ENCODE measurements at regions not wholly inside any gene's neighbourhood (a gene's known extent, or its start where the extent isn't known, plus 50 kb on each side); places are given as distances from the start of the nearest gene placed in this dataset.
"Not testable (repeated sequence)": the region's sequence is repeated elsewhere in the genome, so short reads cannot be mapped to it uniquely, and the experiment has no call there.

DNA sequence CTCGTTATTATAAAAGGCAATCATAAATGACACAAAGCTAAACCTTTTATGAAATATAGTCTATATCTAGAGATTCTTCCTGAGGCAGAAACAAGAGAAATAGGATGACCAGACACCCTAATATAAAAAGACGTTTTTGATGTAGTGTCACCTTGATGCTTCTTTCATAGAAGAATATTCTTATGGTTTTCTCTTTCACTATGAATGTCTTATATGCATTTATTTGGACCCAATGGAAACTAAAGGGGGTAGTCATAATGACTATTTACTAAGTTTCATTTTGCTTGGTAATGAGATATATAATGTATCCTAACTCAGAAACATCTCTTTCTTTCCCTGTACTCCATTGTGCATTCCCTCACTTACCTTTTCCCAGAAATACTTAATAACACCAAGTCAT, 393.9 kb downstream of the RAP2B start:
- no peak for DNase-seq
- no peak overlapping the region for H3K27ac ChIP-seq (ENCODE audit: low read length)
- WGBS (ENCODE audit: insufficient coverage) = no CpG with 5 or more reads among the region's 2 CpGs
- H3K36me3 ChIP-seq (ENCODE audit: control insufficient read depth, insufficient read depth, low read length) = no peaks in the 10 kb centered on the region
- peaks cover 3% of the 10 kb centered on the region for H3K9me3 ChIP-seq (replicated peaks; ENCODE audit: control insufficient read depth, low read depth, low read length)
- H3K4me3 ChIP-seq (ENCODE audit: low read length) = no peak overlapping the region
- H3K4me1 ChIP-seq (ENCODE audit: control insufficient read depth, insufficient read depth, low read length) = no peaks in the 10 kb centered on the region
- H3K27me3 ChIP-seq (ENCODE audit: control insufficient read depth, insufficient read depth, low read length) = no peaks in the 10 kb centered on the region

- WGBS (ENCODE audit: insufficient coverage) = 43% methylated on average over 1 of the region's 1 CpG
- H3K4me3 ChIP-seq (ENCODE audit: low read length); H3K27me3 ChIP-seq (ENCODE audit: control insufficient read depth, insufficient read depth, low read length); H3K27ac ChIP-seq (ENCODE audit: low read length); H3K4me1 ChIP-seq (ENCODE audit: control insufficient read depth, insufficient read depth, low read length); H3K36me3 ChIP-seq (ENCODE audit: control insufficient read depth, insufficient read depth, low read length); DNase-seq: not testable (repeated sequence)
- H3K9me3 ChIP-seq (replicated peaks; ENCODE audit: control insufficient read depth, low read depth, low read length) = peaks cover 19% of the 10 kb centered on the region
Measured at GRCh38 chr3:153559366-153559765, 397.3 kb downstream of the RAP2B start.

GRCh38 chr3:153567011-153567410, 405.0 kb downstream of the RAP2B start:
- Histone ChIP-seq H3K27ac (ENCODE audit: low read length) (no peak overlapping the region), H3K4me1 (ENCODE audit: control insufficient read depth, insufficient read depth, low read length) (no peaks in the 10 kb centered on the region), H3K9me3 (replicated peaks; ENCODE audit: control insufficient read depth, low read depth, low read length) (peaks cover 19% of the 10 kb centered on the region), H3K36me3 (ENCODE audit: control insufficient read depth, insufficient read depth, low read length) (no peaks in the 10 kb centered on the region), H3K4me3 (ENCODE audit: low read length) (no peak overlapping the region), H3K27me3 (ENCODE audit: control insufficient read depth, insufficient read depth, low read length) (no peaks in the 10 kb centered on the region)
- DNase-seq = no peak
- no CpG with 5 or more reads among the region's 1 CpG for WGBS (ENCODE audit: insufficient coverage)

DNA sequence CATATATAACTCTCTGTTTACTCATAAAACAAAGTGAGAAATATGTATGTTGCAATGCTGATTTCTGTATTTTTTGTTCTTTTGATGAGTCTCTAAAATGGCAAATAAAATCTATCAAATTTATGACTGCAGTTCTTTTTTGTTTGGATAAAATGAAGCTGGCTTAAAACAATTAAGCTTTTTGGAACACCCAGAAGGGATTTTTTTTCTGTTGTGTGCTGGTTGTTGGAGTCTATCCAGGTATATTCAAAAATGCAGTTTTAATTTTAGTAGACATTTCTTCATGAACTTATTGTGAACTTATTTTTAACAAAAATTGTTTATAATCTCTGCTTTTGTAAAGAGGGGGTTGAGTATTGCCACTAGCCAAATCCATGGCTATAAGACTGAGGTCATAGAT, 405.5 kb downstream of the RAP2B start:
- Histone ChIP-seq H3K27ac (ENCODE audit: low read length) (no peak overlapping the region), H3K9me3 (replicated peaks; ENCODE audit: control insufficient read depth, low read depth, low read length) (peaks cover 16% of the 10 kb centered on the region), H3K36me3 (ENCODE audit: control insufficient read depth, insufficient read depth, low read length) (no peaks in the 10 kb centered on the region), H3K4me3 (ENCODE audit: low read length) (no peak overlapping the region), H3K4me1 (ENCODE audit: control insufficient read depth, insufficient read depth, low read length) (no peaks in the 10 kb centered on the region), H3K27me3 (ENCODE audit: control insufficient read depth, insufficient read depth, low read length) (no peaks in the 10 kb centered on the region)
- DNase-seq = peak; percentile 23

- H3K27ac ChIP-seq (ENCODE audit: low read length); H3K36me3 ChIP-seq (ENCODE audit: control insufficient read depth, insufficient read depth, low read length); H3K27me3 ChIP-seq (ENCODE audit: control insufficient read depth, insufficient read depth, low read length); DNase-seq; H3K9me3 ChIP-seq (replicated peaks; ENCODE audit: control insufficient read depth, low read depth, low read length); H3K4me1 ChIP-seq (ENCODE audit: control insufficient read depth, insufficient read depth, low read length); H3K4me3 ChIP-seq (ENCODE audit: low read length): not testable (repeated sequence)
- no CpG with 5 or more reads among the region's 1 CpG for WGBS (ENCODE audit: insufficient coverage)
Measured at GRCh38 chr3:153570481-153570880, 408.5 kb downstream of the RAP2B start.

- DNase-seq = no peak
- H3K9me3 ChIP-seq (replicated peaks; ENCODE audit: control insufficient read depth, low read depth, low read length) = no peaks in the 10 kb centered on the region
- WGBS (ENCODE audit: insufficient coverage) = no CpG with 5 or more reads among the region's 3 CpGs
- H3K4me1 ChIP-seq (ENCODE audit: control insufficient read depth, insufficient read depth, low read length) = no peaks in the 10 kb centered on the region
- H3K4me3 ChIP-seq (ENCODE audit: low read length) = no peak overlapping the region
- no peaks in the 10 kb centered on the region for H3K27me3 ChIP-seq (ENCODE audit: control insufficient read depth, insufficient read depth, low read length)
- H3K36me3 ChIP-seq (ENCODE audit: control insufficient read depth, insufficient read depth, low read length) = no peaks in the 10 kb centered on the region
- no peak overlapping the region for H3K27ac ChIP-seq (ENCODE audit: low read length)
Measured at GRCh38 chr3:153572165-153572564, 410.1 kb downstream of the RAP2B start.

DNA sequence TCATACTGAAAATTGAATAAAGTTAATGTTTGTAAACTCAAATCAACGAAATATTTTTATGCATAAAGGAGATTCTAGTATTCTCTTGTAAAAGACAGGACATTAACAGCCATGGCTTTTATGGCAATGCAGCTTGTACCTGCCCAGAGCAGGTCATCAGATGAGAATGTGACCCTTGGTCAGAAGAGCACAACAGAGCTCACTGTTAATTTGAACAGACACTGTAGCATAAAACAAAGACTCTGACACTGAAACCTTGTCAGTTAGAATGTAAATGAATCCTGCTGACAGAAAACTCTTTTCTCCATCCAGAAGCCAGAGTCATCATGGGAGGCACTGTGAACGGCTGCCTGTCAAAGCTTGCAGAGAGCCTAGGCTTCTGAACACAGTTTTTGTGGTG, 410.6 kb downstream of the RAP2B start:
- H3K4me3 ChIP-seq (ENCODE audit: low read length) = no peak overlapping the region
- no peaks in the 10 kb centered on the region for H3K9me3 ChIP-seq (replicated peaks; ENCODE audit: control insufficient read depth, low read depth, low read length)
- H3K4me1 ChIP-seq (ENCODE audit: control insufficient read depth, insufficient read depth, low read length) = no peaks in the 10 kb centered on the region
- no peaks in the 10 kb centered on the region for H3K27me3 ChIP-seq (ENCODE audit: control insufficient read depth, insufficient read depth, low read length)
- no CpG with 5 or more reads among the region's 2 CpGs for WGBS (ENCODE audit: insufficient coverage)
- H3K27ac ChIP-seq (ENCODE audit: low read length) = no peak overlapping the region
- DNase-seq = no peak
- H3K36me3 ChIP-seq (ENCODE audit: control insufficient read depth, insufficient read depth, low read length) = no peaks in the 10 kb centered on the region

DNA sequence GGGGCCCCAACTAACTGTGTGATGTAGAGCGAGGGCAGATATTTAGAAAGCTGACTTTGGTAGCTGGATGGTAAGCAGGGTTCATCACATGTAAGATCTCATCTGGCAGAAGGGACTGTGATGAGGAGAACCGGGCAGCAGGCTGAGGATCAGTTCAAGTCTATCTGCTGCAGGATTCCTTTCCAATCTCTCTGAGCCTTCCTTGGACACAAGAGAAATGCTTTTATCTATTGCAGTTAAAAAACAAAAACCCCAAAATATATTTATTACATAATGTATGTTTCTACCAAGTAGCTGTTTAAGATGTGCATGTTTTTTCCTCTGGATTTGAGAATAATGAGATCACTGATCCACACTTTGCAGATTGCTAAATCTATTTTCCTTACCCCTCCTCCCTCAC, 411.5 kb downstream of the RAP2B start:
- DNase-seq = peak; percentile 27
- no CpG with 5 or more reads among the region's 2 CpGs for WGBS (ENCODE audit: insufficient coverage)

GRCh38 chr3:153574445-153574844, 412.4 kb downstream of the RAP2B start:
- Histone ChIP-seq H3K27me3 (ENCODE audit: control insufficient read depth, insufficient read depth, low read length) (no peaks in the 10 kb centered on the region), H3K9me3 (replicated peaks; ENCODE audit: control insufficient read depth, low read depth, low read length) (no peaks in the 10 kb centered on the region), H3K4me3 (ENCODE audit: low read length) (no peak overlapping the region), H3K4me1 (ENCODE audit: control insufficient read depth, insufficient read depth, low read length) (no peaks in the 10 kb centered on the region), H3K36me3 (ENCODE audit: control insufficient read depth, insufficient read depth, low read length) (no peaks in the 10 kb centered on the region), H3K27ac (ENCODE audit: low read length) (no peak overlapping the region)
- no CpG with 5 or more reads among the region's 2 CpGs for WGBS (ENCODE audit: insufficient coverage)
- DNase-seq = no peak

More for the DNA sequence above, 411.5 kb downstream of the RAP2B start:
- no peaks in the 10 kb centered on the region for H3K36me3 ChIP-seq (ENCODE audit: control insufficient read depth, insufficient read depth, low read length)
- no peaks in the 10 kb centered on the region for H3K9me3 ChIP-seq (replicated peaks; ENCODE audit: control insufficient read depth, low read depth, low read length)
- H3K27me3 ChIP-seq (ENCODE audit: control insufficient read depth, insufficient read depth, low read length) = no peaks in the 10 kb centered on the region
- no peak overlapping the region for H3K4me3 ChIP-seq (ENCODE audit: low read length)
- H3K4me1 ChIP-seq (ENCODE audit: control insufficient read depth, insufficient read depth, low read length) = no peaks in the 10 kb centered on the region
- no peak overlapping the region for H3K27ac ChIP-seq (ENCODE audit: low read length)

DNA sequence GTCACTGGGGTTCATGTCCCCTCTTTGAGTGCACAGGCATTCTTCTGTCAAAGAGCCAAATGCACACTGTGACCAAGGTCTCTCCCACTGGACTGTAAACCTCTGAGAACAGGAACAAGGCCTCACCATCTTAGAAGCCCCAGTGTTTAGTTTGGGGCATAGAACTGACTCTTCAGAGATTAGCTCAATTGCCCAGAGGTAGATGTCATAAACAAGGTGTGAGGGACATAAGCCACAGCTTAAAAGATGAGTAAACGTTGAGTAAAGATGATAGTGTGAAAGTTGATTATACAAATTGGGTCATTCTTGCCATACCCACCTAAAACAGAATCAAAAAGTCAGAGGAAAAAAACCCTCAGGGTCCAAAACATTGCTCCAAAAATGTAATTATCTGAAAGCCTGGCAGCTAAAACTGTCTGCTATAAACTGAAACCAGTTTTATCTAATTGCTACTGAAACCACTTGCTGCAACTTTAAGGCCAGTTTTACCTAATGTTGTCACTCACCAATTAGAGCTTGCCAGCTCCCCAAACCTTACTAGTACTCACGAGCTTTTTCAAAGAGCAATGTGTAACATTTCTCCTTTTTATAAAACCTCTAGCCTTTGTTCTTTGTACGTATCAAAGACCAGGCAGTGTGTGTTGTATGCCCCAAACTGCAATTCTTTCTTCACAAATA, 415.2 kb downstream of the RAP2B start:
- Histone ChIP-seq H3K4me1 (ENCODE audit: control insufficient read depth, insufficient read depth, low read length) (no peaks in the 10 kb centered on the region), H3K27ac (ENCODE audit: low read length) (no peak overlapping the region), H3K9me3 (replicated peaks; ENCODE audit: control insufficient read depth, low read depth, low read length) (no peaks in the 10 kb centered on the region), H3K4me3 (ENCODE audit: low read length) (no peak overlapping the region), H3K27me3 (ENCODE audit: control insufficient read depth, insufficient read depth, low read length) (no peaks in the 10 kb centered on the region), H3K36me3 (ENCODE audit: control insufficient read depth, insufficient read depth, low read length) (no peaks in the 10 kb centered on the region)
- no peak for DNase-seq
- no CpG with 5 or more reads among the region's 3 CpGs for WGBS (ENCODE audit: insufficient coverage)

GRCh38 chr3:153578046-153578445, 416.0 kb downstream of the RAP2B start:
- Histone ChIP-seq H3K4me1 (ENCODE audit: control insufficient read depth, insufficient read depth, low read length) (no peaks in the 10 kb centered on the region), H3K4me3 (ENCODE audit: low read length) (no peak overlapping the region), H3K27ac (ENCODE audit: low read length) (no peak overlapping the region), H3K9me3 (replicated peaks; ENCODE audit: control insufficient read depth, low read depth, low read length) (no peaks in the 10 kb centered on the region), H3K27me3 (ENCODE audit: control insufficient read depth, insufficient read depth, low read length) (no peaks in the 10 kb centered on the region), H3K36me3 (ENCODE audit: control insufficient read depth, insufficient read depth, low read length) (no peaks in the 10 kb centered on the region)
- DNase-seq = no peak
